GM18517 (cell line): ENCODE measurements at regions not wholly inside any gene's neighbourhood (a gene's known extent, or its start where the extent isn't known, plus 50 kb on each side); places are given as distances from the start of the nearest gene placed in this dataset.

Experiments used
- ATAC-seq: cut with Tn5 transposase; IDR thresholded peaks from one replicate; pipeline ENCODE4 v1.9.1; 2021; ENCODE audit warnings: mild to moderate bottlenecking, moderate library complexity; ENCODE audit not compliant: unreplicated experiment

- no peak for ATAC-seq
Observed at GRCh38 chr5:133667217-133667616, 54.9 kb upstream of the FSTL4 start.

- no peak for ATAC-seq
Observed at GRCh38 chr5:133665571-133665970, 53.2 kb upstream of the FSTL4 start.

GRCh38 chr5:133664422-133664821 is 52.1 kb upstream of the FSTL4 start:
- no peak for ATAC-seq

GRCh38 chr5:133663397-133664054 is 51.2 kb upstream of the FSTL4 start:
- no peak for ATAC-seq

- no peak for ATAC-seq
Observed at GRCh38 chr5:133662578-133662977, 50.2 kb upstream of the FSTL4 start.
